Activated naive CD8-positive, alpha-beta T cell treated with anti-CD3 and anti-CD28 coated beads, Interleukin-2, amount 50 U/mL, for 24 hours (primary cell): ENCODE measurements at regions not wholly inside any gene's neighbourhood (a gene's known extent, or its start where the extent isn't known, plus 50 kb on each side); places are given as distances from the start of the nearest gene placed in this dataset.
A peak's percentile ranks its signal among the peaks of the same experiment; 100 is the strongest.
"Not testable (repeated sequence)": the region's sequence is repeated elsewhere in the genome, so short reads cannot be mapped to it uniquely, and the experiment has no call there.

Source experiments
- ATAC-seq: fragments of 150-1000 bp; cut with Tn5 transposase; one replicate; pipeline ENCODE4 v1.10.0; 2021
- DNase-seq: peaks from one replicate; pipeline ENCODE4 v3.0.0; 2021
- H3K27ac Mint-ChIP-seq: one replicate; pipeline ENCODE4 v1.8.0; 2021; ENCODE audit warnings: mild to moderate bottlenecking, mixed read lengths
- H3K27me3 Mint-ChIP-seq: one replicate; pipeline ENCODE4 v1.8.0; 2021; ENCODE audit warnings: mixed read lengths
- H3K36me3 Mint-ChIP-seq: one replicate; pipeline ENCODE4 v1.8.0; 2021; ENCODE audit warnings: low read depth, mixed read lengths
- H3K4me1 Mint-ChIP-seq: one replicate; pipeline ENCODE4 v1.8.0; 2021; ENCODE audit warnings: mixed read lengths
- H3K4me3 Mint-ChIP-seq: one replicate; pipeline ENCODE4 v1.8.0; 2021; ENCODE audit warnings: mild to moderate bottlenecking, moderate library complexity, mixed read lengths
- H3K9me3 Mint-ChIP-seq: one replicate; pipeline ENCODE4 v1.8.0; 2021; ENCODE audit warnings: mixed read lengths

DNA sequence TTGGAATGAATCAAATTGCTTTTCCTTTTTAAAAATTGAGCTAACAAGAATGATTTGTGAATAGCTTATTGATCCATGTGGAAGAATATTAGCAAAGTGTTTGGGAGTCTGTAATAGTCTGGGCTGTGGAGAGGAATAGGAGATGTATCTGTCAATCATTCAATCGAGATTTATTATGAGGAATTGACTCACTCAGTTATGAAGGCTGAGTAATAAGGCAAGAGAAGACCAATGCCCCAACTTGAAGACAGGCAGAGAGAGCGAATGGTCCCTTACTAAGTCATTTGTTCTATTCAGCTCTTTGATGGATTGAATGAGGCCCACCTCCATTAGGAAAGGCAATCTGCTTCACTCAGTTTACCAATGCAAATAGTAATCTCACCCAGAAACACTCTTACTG, 403.0 kb downstream of the CD83 start:
- no peaks in the 10 kb centered on the region for H3K36me3 Mint-ChIP-seq
- H3K4me1 Mint-ChIP-seq = no peaks in the 10 kb centered on the region
- H3K27me3 Mint-ChIP-seq = no peaks in the 10 kb centered on the region
- ATAC-seq (no peak), DNase-seq (no peak)
- H3K9me3 Mint-ChIP-seq = no peaks in the 10 kb centered on the region
- no peak overlapping the region for H3K4me3 Mint-ChIP-seq
- H3K27ac Mint-ChIP-seq = no peak overlapping the region

DNA sequence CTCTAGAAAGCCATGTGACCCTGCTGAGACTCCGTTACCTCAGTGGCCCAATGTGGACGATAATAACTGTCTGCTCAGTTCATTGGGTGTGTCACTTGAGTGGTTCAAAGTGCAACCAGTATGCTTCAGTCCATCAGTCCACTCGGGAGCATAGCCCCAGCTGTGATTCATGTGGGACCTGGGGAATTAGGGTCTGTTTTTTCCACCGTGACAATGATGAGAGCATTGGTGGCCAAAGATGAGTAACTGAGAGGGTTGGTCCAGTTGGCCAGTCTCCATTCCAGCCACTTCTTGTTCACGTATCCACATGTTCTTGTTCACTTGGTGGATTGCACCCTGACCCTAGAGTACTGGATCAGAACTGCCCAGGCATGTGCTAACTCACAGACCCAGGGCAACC, 403.6 kb downstream of the CD83 start:
- DNase-seq (no peak), ATAC-seq (no peak)
- Mint-ChIP-seq H3K36me3 (no peaks in the 10 kb centered on the region), H3K9me3 (no peaks in the 10 kb centered on the region), H3K4me3 (no peak overlapping the region), H3K27ac (no peak overlapping the region), H3K27me3 (no peaks in the 10 kb centered on the region), H3K4me1 (no peaks in the 10 kb centered on the region)

DNA sequence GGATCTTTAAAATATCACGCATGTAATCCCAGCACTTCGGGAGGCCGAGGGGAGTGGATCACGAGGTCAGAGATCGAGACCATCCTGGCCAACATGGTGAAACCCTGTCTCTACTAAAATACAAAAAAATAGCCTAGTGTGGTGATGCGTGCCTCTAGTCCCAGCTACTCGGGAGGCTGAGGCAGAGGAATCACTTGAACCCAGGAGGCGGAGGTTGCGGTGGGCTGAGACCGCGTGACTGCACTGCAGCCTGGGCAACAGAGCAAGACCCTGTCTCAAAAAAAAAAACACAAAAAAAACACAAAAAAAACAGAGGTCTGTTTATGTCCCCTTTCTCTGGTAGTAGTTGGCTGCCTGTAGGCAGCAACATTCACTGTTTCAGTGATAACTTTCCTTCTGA, 404.3 kb downstream of the CD83 start:
- not testable (repeated sequence) for H3K27me3 Mint-ChIP-seq, H3K36me3 Mint-ChIP-seq, H3K4me1 Mint-ChIP-seq

DNA sequence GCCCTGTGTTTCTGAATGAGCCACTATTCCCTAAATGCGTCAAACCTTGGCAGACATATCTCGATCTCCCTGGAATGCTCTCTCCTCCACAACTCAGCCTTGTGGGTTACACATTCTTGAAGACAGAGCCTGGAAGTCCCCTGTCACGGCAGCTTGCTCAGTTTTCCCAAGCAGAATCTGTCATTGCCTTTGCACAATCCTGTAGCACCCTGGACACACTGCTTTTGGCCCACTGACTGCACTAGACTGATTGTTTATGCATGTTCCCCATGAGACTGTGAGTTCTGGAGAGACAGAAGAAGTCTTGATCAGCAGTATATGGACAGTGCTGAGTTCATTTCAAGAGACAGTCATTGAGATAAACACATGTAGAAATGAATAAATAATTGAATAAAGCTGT, 406.7 kb downstream of the CD83 start:
- ATAC-seq (no peak), DNase-seq (no peak)
- Mint-ChIP-seq H3K27ac (no peak overlapping the region), H3K9me3 (peaks cover 12% of the 10 kb centered on the region), H3K4me1 (peaks cover 5% of the 10 kb centered on the region), H3K27me3 (no peaks in the 10 kb centered on the region), H3K36me3 (peaks cover 7% of the 10 kb centered on the region), H3K4me3 (no peak overlapping the region)

More for the DNA sequence above, 404.3 kb downstream of the CD83 start:
- H3K27ac Mint-ChIP-seq, DNase-seq, H3K4me3 Mint-ChIP-seq, ATAC-seq, H3K9me3 Mint-ChIP-seq: not testable (repeated sequence)

DNA sequence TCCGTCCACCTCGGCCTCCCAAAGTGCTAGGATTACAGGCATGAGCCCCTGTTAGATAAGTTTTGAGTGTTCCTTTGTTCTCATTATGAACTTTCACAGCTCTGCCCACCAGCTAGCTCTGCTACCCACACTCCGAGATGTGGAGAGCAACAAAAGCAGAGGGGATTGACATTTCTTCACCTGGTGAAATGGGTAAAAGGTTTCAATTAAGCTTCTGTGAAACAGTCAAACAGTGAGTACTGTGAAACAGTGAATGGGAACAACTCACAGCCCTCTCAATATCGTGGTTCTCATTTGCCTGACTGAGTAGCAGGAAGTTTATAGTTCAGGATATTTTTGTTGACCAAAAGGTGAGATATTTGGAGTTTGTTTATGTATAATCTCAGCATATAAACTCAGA, 412.8 kb downstream of the CD83 start:
- Mint-ChIP-seq H3K27ac (no peak overlapping the region), H3K27me3 (no peaks in the 10 kb centered on the region), H3K36me3 (peaks cover 7% of the 10 kb centered on the region), H3K4me1 (peaks cover 17% of the 10 kb centered on the region), H3K9me3 (peaks cover 12% of the 10 kb centered on the region), H3K4me3 (no peak overlapping the region)
- DNase-seq = no peak
- ATAC-seq = no peak

DNA sequence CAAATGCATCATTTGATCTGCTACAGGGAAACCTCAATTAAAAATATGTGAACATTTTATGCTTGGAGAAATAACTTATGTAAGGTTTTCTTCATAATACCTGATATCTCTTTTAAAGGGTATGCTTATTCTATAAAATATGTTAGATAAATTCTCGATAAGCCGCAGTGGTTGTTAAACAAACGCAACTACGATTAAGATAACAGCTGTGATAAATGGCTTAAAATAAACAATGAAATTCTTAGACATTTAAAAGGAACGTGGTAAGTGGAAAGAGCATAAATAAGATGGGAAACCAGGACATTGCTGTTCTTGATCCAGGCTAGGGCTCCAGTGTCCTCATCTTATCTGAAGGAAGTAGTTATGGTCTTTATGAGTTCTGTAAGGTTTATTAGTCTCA, 415.9 kb downstream of the CD83 start:
- no peaks in the 10 kb centered on the region for H3K9me3 Mint-ChIP-seq
- no peaks in the 10 kb centered on the region for H3K27me3 Mint-ChIP-seq
- DNase-seq = no peak
- no peak for ATAC-seq
- peaks cover 12% of the 10 kb centered on the region for H3K4me1 Mint-ChIP-seq
- H3K36me3 Mint-ChIP-seq = no peaks in the 10 kb centered on the region
- no peak overlapping the region for H3K27ac Mint-ChIP-seq
- H3K4me3 Mint-ChIP-seq = no peak overlapping the region

DNA sequence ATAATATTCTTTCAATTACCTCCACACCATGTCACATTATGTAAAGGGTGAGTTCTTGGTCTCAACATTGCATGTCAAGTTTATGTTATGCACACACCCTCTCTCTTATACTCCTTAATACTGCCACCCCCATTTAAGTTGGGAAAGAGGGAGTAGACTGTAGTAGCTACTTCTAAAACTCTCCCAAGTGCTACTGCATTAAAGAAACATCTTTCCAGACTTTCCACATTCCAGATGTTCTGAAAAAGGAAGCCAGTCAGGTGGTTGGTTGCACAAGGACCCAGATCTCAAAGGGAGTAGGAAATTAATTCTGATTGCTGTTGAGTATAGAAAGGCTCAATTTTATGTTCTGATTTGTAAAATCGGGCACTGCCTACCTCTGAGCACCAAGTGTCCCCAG, 419.5 kb downstream of the CD83 start:
- Mint-ChIP-seq H3K9me3 (no peaks in the 10 kb centered on the region), H3K4me1 (peaks cover 16% of the 10 kb centered on the region), H3K27ac (no peak overlapping the region), H3K4me3 (no peak overlapping the region), H3K36me3 (no peaks in the 10 kb centered on the region), H3K27me3 (peaks cover 1% of the 10 kb centered on the region)
- DNase-seq = no peak
- ATAC-seq = no peak

DNA sequence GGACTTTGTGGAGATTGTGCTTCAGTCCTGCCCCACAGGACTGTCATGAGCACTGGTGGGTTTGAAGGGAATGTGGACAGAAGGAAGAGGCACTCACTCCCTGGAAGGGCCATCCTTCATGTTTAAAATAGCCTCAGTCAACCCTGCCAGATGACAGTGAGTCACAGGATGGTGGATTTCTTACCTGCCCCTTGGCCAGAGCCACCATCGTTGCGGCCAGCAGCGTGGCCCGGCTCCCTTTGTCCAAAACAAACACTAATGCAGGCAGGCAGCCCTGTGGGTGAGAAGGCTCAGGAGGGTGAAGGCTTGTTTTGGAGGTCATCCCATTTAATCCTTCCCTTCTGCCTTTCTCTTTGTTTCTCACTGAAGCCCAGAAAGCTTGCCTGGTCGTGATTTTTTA, 422.7 kb downstream of the CD83 start:
- no peaks in the 10 kb centered on the region for H3K36me3 Mint-ChIP-seq
- H3K27ac Mint-ChIP-seq = no peak overlapping the region
- peaks cover 28% of the 10 kb centered on the region for H3K4me1 Mint-ChIP-seq
- no peak for ATAC-seq
- no peak for DNase-seq
- H3K9me3 Mint-ChIP-seq = no peaks in the 10 kb centered on the region
- H3K4me3 Mint-ChIP-seq = no peak overlapping the region
- H3K27me3 Mint-ChIP-seq = peaks cover 1% of the 10 kb centered on the region

DNA sequence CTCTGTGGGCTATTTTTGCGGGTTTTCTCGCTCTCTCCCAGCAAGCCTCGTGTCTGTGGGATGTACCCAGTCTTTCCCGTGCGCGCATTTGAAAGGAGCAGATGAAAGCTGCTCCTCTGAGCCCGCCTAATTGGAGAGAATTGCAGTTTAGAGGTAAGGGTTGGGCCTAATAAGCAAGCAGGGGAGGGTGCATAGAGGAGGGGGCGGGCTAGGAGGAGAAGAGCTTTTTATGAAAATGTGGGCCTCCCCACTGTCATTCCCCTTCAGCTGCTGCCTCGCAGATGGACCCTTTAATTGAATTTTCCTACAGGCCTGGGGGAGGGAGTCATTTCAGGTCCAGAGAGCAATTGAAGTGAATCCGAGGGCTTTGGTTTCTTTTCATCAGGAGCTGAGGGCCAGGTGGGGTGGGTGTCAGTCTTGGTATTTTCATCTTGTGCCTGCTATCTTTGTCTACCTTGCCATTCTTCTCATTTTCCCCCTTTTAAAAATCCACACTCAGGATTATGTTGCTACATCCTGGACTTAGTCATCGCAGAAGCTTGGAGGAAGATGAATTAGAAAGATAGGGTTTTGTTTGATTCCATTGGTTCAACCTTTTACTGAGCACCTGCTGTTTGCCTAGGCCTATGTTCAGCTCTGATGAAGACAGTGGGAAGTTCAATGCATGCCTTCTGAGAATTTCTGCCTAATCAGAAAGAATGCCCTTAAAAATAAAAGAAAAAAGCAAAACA, 423.4 kb downstream of the CD83 start:
- peaks cover 2% of the 10 kb centered on the region for H3K27me3 Mint-ChIP-seq
- H3K9me3 Mint-ChIP-seq = no peaks in the 10 kb centered on the region
- no peak overlapping the region for H3K4me3 Mint-ChIP-seq
- ATAC-seq = no peak
- no peak for DNase-seq
- peaks cover 28% of the 10 kb centered on the region for H3K4me1 Mint-ChIP-seq
- no peak overlapping the region for H3K27ac Mint-ChIP-seq
- H3K36me3 Mint-ChIP-seq = no peaks in the 10 kb centered on the region

DNA sequence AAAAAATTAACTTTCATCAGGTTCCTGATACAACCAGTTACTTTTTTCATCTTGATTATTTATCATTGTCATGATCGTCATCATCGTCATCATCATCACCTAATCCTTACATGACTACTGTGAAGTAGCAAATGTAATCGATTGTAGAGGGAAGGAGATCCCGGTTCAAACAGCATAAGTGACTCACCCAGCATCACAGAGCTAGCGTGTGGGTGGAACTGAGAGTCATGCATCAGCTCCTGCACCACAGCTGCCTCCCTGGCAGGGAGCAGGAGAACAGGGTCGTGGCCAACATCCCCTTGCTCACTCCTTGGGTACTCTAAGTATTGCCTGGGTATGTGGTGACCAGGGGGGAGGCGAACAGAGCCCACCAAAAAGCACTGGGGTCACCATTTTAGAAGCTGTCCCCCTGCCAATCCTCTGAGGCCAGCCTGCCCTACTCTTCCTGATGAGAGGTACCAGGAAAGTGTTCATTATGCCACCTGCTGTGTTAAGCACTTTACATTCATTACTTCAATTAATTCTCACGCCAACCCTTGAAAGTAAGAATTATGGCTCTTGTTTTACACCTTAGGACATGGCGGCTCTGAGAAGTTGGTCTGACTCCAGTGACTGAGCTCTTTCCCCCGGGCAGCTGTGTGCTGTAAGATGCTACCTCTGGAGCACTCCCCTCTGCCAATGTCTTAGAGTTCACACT, 425.2 kb downstream of the CD83 start:
- peak; percentile 99 for ATAC-seq
- peak; percentile 74 for DNase-seq
- H3K27ac Mint-ChIP-seq = peak overlapping the region; percentile 76
- H3K4me3 Mint-ChIP-seq = no peak overlapping the region
- H3K27me3 Mint-ChIP-seq = peaks cover 4% of the 10 kb centered on the region
- no peaks in the 10 kb centered on the region for H3K9me3 Mint-ChIP-seq
- H3K36me3 Mint-ChIP-seq = no peaks in the 10 kb centered on the region
- peaks cover 28% of the 10 kb centered on the region for H3K4me1 Mint-ChIP-seq

DNA sequence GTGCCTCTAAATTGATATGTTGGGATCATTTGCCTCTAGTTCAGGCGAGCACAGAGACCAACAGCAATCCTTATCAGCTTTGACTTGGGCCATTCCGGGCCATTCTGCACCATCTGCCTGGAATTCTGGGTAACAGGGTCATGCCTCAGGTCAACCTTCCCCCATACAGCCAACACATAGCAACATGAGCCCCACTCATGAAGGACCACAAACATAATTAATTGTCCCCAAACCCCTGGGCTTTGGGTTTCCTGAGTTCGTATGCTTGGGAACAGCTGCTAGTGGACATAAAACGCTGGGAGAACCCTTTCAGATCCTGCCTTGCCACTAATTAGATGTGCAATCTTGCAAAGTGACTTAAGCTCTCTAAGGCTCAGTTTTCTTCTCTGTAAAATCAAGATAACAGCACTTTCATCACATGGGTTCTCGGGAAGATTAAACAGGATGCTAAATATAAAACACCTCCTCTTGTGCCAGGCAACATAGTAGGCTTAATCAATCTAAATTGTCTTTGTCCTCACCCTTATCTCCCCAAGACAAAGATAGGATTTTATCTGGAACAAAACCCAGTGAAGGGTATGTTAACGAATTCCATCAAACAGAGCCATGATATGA, 426.5 kb downstream of the CD83 start:
- no peak for ATAC-seq
- no peaks in the 10 kb centered on the region for H3K9me3 Mint-ChIP-seq
- H3K27me3 Mint-ChIP-seq = peaks cover 4% of the 10 kb centered on the region
- H3K4me1 Mint-ChIP-seq = peaks cover 28% of the 10 kb centered on the region
- H3K36me3 Mint-ChIP-seq = no peaks in the 10 kb centered on the region
- no peak overlapping the region for H3K27ac Mint-ChIP-seq
- DNase-seq = no peak
- no peak overlapping the region for H3K4me3 Mint-ChIP-seq

DNA sequence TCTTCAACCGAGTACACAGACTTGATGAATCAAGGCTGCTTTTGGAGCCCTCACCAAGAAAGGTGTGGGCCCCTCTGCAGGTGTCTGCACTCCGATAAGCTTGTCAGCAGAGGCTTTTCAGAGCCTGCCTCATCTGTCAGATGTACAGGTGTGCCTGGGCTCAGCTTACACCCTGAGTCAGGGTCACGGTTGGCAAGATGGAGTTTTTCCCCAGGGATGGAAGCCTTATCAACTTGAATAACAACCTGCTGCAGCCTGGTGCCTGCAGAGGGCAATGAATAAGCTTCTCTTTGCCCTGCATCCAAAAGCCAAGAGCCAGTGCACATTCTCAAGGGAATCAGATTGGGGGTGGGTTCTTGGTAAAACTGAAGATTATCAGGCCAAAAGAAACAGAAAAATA, 427.1 kb downstream of the CD83 start:
- no peaks in the 10 kb centered on the region for H3K36me3 Mint-ChIP-seq
- no peaks in the 10 kb centered on the region for H3K9me3 Mint-ChIP-seq
- no peak overlapping the region for H3K4me3 Mint-ChIP-seq
- H3K27me3 Mint-ChIP-seq = peaks cover 4% of the 10 kb centered on the region
- H3K27ac Mint-ChIP-seq = no peak overlapping the region
- H3K4me1 Mint-ChIP-seq = peaks cover 28% of the 10 kb centered on the region
- DNase-seq (no peak), ATAC-seq (no peak)

DNA sequence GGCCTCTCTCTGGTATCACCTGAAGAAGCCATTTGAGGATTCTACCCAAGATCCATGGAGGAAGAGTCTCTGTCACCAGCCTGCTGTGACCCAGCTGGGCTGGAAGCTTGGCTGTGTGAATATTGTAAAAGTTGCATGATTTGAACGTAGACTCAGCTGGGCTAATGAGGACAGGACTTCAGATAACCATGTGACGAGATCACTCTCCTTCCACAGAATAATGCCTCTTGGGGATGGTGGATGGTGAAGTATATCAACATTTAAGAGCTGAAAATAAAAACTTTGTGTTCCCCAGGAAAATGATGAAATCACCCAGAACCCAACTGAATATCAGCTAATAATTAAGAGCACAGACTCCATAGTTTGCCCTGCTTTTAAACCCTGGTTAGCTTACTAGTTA, 427.9 kb downstream of the CD83 start:
- no peak for ATAC-seq

DNA sequence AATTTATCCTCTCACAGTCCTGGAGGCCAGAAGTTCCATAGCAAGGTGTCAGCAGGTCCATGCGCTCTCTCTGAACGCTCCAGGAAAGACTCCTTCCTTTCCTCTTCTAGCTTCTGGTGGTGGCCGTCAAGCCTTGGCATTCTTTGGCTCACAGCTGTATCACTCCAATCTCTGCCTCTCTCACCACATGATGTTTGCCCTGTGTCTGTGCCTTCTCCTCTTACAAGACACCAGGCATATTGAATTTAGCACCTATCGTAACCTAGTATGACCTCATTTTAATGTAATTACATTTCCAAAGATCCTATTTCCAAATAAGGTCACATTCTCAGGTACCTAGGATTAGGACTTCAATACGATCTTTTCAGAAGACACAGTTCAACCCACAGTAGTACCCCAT, 428.5 kb downstream of the CD83 start:
- Mint-ChIP-seq H3K27me3 (peaks cover 2% of the 10 kb centered on the region), H3K36me3 (no peaks in the 10 kb centered on the region), H3K9me3 (no peaks in the 10 kb centered on the region), H3K4me3 (no peak overlapping the region), H3K4me1 (peaks cover 27% of the 10 kb centered on the region), H3K27ac (no peak overlapping the region)
- DNase-seq = no peak
- ATAC-seq = no peak

More for the DNA sequence above, 427.9 kb downstream of the CD83 start:
- H3K27me3 Mint-ChIP-seq = peaks cover 2% of the 10 kb centered on the region
- H3K36me3 Mint-ChIP-seq = no peaks in the 10 kb centered on the region
- H3K27ac Mint-ChIP-seq = no peak overlapping the region
- no peak overlapping the region for H3K4me3 Mint-ChIP-seq
- H3K9me3 Mint-ChIP-seq = no peaks in the 10 kb centered on the region
- DNase-seq = no peak
- H3K4me1 Mint-ChIP-seq = peaks cover 28% of the 10 kb centered on the region

DNA sequence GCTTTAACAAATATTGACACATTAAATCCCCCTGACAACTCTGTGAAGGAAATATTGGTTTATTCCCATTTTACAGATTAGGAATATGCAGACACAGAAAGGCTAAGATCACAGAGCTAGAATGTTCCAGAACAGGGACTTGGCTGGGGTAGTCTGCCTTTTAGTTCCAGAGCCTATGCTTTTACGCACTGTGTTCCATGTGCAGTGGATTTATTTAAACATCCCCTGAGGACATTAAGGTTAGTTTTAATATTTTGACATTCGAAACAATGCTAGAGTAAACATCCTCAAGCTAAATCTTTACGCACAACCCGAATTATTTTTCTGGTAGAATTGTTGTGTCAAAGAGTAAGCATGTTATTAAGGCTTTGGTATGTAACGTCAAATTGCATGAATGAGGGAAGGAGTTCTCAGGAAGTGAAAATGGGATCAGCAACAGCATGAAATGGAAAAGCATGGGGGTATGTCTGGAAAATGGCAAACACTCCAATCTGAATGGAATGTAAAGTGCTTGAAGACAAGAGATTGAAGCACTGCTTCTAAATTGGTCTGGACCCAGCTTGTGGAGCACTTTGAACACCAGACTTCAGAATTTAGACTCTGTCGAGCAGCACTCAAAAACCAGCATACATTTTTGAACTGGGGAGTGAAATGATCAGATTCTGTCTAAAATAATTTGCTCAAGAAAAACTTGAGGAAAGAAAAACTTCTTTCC, 429.9 kb downstream of the CD83 start:
- no peaks in the 10 kb centered on the region for H3K9me3 Mint-ChIP-seq
- H3K4me1 Mint-ChIP-seq = peaks cover 13% of the 10 kb centered on the region
- H3K36me3 Mint-ChIP-seq = no peaks in the 10 kb centered on the region
- DNase-seq = no peak
- no peak for ATAC-seq
- no peak overlapping the region for H3K27ac Mint-ChIP-seq
- H3K27me3 Mint-ChIP-seq = peaks cover 2% of the 10 kb centered on the region
- H3K4me3 Mint-ChIP-seq = no peak overlapping the region
